ENCODE measurements at regions not wholly inside any gene's neighbourhood (a gene's known extent, or its start where the extent isn't known, plus 50 kb on each side); places are given as distances from the start of the nearest gene placed in this dataset.

GRCh38 chr3:64351713-64352638 is 126.7 kb upstream of the PRICKLE2 start:
- DNase-seq, result no peak

DNA sequence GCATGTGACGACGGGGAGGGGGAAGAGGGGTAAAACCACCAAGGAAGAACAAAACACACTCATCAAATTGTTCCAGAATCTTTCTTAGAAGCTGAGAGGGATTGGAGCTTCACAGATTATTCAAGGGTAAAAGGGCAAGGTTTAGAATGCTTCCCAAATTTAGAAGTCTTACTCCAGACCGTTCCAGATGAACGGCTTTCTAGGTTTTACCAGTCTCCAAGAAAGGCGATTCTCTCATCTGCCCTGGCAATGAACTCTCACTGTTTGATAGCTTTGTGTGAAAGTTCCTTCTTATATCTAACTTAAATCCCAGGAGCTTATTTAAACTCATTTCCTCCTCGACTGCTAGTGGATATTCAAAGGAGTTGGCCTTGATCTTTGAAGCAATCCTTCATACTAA is 124.3 kb upstream of the PRICKLE2 start:
- DNase-seq, result no peak

DNA sequence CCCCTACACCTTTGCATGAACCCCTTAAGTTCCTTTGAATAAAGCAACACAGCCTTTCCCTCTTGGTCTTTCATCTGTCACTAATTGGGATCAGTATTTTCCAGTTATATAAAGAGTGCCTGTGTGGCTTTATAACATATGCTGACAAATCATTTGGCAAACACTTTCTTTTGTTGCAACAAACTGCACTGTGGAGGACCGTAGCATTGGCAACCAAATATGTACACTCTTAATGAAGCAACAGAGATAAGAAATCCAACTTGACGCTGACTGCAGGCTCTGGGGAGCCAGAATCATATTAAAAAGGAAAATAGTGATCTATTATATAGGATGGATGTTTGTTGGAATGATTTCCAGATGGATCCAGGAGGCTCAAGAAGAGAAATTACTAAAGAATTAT is 120.1 kb upstream of the PRICKLE2 start:
- DNase-seq, result no peak

DNA sequence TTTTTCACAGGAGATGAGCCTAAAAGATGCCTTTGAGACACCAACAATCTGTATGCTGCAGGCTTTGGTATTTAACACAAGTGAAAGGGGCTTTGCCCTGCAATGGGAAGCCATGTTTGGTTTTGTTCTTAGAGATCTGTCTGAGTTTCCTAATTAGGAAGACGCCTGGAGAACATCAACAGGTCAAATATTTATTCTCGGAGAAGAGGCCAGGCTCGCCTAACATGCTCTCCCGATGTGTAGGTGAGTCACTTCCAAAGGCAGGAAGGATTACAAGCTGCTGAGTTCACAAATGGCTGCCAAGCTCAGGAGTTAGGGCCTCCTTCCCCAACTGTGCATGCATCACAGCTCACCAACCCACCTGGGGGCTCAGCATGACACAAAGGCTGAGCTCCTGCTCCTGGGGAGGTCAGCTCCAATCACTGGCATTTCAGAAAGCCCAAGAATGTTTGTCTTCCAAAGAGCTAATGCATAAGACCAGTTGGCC is 119.5 kb upstream of the PRICKLE2 start:
- no peak for DNase-seq

GRCh38 chr3:64343689-64344430 is 118.6 kb upstream of the PRICKLE2 start:
- DNase-seq, result no peak

GRCh38 chr3:64342940-64343688 is 117.8 kb upstream of the PRICKLE2 start:
- no peak for DNase-seq

DNA sequence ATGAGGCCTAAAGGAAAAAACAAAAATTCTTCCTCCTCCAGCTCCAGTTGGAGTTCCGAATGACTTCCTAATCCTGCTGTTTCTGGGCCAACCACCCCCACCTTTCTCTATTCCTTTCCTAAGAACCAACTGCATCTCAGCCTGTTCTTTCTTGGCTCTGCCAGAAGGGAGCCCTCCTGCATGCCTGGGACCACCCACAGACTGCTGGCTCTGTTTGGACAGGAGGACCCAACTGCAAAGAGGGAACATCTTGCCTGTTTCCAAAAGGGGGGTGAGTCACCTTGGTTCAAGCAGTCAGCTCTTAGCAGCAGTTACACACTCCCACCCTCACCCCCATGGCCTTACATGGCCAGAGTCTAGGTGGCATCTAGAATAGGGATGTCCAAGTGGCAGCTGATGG is 116.0 kb upstream of the PRICKLE2 start:
- DNase-seq, result no peak

DNA sequence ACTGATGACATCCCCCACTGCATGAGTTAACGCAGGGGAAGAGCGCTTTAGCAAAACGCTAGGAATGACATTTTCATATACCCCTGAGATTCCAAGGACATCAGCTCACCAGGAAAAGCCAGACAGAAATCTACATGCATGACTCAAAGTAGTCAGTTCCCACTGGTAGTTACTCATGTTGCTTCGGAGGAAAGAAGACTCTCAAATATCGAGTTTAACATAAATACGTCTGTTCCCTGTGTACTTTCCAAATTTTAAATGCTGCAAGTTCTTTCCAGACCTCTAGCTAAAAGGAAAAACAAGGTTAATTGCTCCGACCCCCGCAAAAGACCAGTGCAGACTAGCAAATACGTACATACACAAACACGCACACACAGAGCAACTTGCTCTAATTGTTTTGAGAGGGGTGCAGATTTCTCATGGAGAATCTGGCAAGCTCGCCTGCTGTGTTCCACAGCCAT is 115.4 kb upstream of the PRICKLE2 start:
- DNase-seq, result no peak

DNA sequence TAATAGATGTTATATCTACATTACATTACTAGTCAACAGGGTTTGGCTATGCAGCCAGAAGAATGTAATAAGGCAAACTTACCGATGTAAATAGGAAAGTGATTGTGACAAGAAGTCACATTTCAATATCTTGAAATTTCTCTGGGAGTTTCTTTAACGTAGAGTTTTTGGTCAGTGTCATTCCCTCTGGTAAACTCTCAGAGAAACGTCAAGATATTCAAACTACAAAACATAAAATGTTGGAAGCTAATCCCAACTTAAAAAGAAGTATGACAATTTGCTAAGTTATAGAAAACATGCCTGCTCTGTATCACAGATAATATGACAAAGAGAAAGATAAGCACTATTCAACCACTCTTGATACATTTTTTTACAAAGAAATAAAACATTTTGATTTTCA is 111.2 kb upstream of the PRICKLE2 start:
- no peak for DNase-seq

DNA sequence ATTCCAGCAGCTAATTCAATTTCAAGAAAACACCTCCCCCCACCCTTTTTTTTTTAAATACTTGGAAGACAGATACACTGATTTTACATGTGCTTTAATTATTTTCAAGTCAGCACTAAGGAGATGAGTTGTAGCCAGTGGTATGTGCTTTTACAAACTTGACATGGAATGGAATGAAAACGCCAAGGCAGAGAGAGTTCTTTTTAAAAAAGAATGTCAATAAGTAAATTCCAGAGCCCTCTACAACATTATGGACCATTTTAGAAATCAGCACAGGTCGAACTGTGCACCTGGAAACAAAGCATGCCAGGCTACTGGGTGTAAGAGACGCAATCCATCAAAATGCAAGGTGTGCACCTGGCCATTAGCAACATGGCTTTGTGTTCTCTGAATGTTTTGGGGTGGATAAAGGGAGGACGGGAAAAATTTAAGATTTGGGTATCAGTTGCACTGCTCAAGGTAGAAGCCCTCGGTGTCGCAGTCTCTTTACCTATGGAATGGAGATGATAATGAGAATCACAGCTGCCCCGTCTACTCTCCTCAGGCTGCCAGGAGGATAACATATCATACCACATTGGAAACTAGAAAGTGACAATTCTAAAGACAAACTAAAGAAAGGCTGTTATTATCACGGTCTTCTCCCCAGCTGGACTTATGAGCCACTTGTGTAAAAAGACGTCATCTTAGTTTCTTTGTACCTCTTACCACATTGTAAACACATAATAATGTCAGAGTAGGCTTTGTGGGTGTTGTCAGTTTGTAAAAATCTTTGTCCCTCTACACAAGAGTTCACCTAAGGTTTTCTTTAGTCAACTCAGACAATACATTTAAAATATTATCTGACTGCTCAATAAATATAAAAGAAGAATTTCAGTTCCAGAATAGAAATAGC is 107.4 kb upstream of the PRICKLE2 start:
- no peak for DNase-seq

GRCh38 chr3:64331605-64332004 is 106.3 kb upstream of the PRICKLE2 start:
- DNase-seq, result no peak

- no peak for DNase-seq
Observed at GRCh38 chr3:64329037-64329436, 103.8 kb upstream of the PRICKLE2 start.

DNA sequence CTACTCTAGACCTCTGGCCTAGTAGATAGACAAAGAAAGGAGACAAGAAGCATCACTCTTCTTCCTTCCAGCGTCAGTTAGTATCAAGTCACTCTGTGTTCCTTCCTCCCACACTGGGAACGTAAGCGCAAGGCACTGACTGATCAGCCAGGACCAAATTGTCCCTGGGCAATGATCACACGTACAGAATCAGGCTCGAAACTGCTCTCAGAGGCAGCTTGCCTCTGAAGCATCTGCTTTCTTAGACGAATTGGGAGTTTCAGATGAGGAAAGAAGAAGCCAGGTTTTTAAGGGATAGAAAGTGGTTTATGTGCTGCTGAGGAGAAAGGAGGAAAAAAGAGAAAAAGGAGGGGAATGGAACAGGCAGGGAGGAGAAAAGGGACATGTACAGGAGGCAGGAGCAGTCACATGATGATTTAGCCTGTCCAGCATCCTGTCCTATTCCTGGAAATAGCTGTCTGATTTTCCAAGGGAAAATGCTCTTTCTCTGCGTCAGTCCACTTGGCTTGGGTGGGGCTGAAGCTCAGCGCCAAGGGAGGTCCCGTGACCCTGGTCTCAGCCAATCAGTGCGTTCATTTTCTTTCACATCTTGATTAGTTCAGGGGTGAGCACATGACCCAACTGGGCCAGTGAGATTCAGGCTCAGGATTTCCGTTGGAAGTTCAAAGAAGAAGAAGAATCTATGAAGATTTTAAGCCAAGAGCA is 102.0 kb upstream of the PRICKLE2 start:
- no peak for DNase-seq

- DNase-seq, result no peak
Observed at GRCh38 chr3:64321747-64322146, 96.5 kb upstream of the PRICKLE2 start.

DNA sequence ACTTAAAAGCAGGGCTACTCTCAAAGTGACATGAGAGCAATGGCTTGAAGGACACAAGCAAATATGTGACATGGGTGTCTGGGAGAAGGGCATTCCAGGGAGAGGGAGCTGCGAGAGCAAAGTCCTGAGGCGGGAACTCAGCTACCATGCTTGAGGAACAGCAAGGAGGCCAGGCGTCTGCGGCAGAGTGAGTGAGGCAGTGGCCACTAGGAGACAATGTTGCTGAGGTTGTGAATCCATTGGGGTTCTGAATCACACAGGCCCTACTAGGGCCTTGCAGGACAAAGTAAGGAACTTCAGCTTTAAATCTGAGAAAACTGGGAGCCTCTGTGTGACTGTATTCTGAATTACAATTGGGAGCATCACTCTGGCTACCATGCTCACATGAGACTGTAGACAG is 94.1 kb upstream of the PRICKLE2 start:
- DNase-seq, result no peak

GRCh38 chr3:64318668-64319271 is 93.5 kb upstream of the PRICKLE2 start:
- no peak for DNase-seq

GRCh38 chr3:64318001-64318400 is 92.7 kb upstream of the PRICKLE2 start:
- no peak for DNase-seq

DNA sequence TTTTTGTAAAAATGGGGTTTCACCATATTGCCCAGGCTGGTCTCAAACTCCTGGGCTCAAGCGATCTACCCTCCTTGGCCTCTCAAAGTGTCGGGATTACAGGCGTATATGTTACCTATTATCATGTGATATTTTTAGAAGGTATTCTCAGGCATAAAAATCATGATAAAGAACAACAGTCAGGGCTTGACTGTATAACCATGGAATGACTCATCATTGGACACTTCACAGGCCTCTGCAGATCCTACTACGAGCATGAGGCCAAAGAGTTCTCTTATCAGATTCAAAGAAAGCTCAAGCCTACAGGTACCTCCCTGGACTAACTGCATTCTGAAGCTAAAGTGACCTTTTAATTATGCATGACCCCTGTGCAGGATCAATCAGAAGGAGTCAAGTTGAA is 91.7 kb upstream of the PRICKLE2 start:
- DNase-seq, result no peak

GRCh38 chr3:64311424-64312061 is 86.3 kb upstream of the PRICKLE2 start:
- no peak for DNase-seq

DNA sequence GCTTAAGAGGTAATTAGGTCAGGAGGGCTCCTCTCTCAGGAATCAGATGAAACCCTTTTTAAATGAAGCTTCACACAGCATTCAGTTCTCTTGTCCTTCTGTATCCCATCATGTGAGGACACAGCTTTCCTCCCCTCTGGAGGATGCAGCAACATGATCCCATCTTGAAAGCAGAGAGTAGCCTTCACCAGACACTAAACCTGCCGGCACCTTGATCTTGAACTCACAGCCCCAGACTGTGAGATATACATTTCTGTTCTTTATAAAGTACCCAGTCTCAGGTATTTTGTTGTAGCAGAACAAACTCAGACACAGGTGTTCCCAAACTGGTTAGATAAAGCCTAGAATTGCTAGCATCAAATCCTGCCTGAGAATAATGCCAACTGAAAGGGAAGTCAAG is 83.7 kb upstream of the PRICKLE2 start:
- DNase-seq, result no peak

- DNase-seq, result no peak
Observed at GRCh38 chr3:64306745-64307144, 81.5 kb upstream of the PRICKLE2 start.
